HCT116 (cell line): ENCODE measurements at regions not wholly inside any gene's neighbourhood (a gene's known extent, or its start where the extent isn't known, plus 50 kb on each side); places are given as distances from the start of the nearest gene placed in this dataset.

Experiments
- ATAC-seq: fragments of 200-7000 bp; cut with Tn5 transposase; 2 replicates; pipeline ENCODE4 v1.9.1; 2020; ENCODE audit warnings: mild to moderate bottlenecking, moderate library complexity
- BruUV-seq: library from RNA; stranded (reverse); fragments of 400-500 nt; replicated peaks from 2 replicates; lab custom pipeline; 2021; lab: Mats Ljungman, UMichigan
- CTCF ChIA-PET: fragments of 300-600 bp; sonication (Branson Sonifier 250); formaldehyde crosslinking; loops from one replicate; lab custom pipeline; 2021; ENCODE audit warnings: antibody characterized with exemption; lab: Charles Lee
- POLR2A ChIA-PET: fragments of 300-600, 350-600 bp; sonication (Branson Sonifier 250); formaldehyde crosslinking; loops from one replicate; lab custom pipeline; 2021; ENCODE audit warnings: antibody characterized with exemption; lab: Charles Lee
- RAD21 ChIA-PET, 2 experiments: fragments of 300-600 bp; sonication (Branson Sonifier 250); formaldehyde crosslinking; loops; one replicate each; lab custom pipeline; 2023; ENCODE audit warnings: low total read pairs in 2 of 2; ENCODE audit not compliant: uncharacterized antibody in 2 of 2, unreplicated experiment in 2 of 2, low non-redundant PET in 1 of 2; lab: Charles Lee
- DNase-seq: peaks from one replicate; pipeline ENCODE4 v3.0.0-alpha.2; 2010; ENCODE audit warnings: low read depth, low spot score
- H2AFZ ChIP-seq: fragments of 200-600 bp; shearing (Covaris generic), sonication (generic); 2 replicates; pipeline ENCODE4 v1.6.1; 2017; ENCODE audit warnings: low read depth, mixed run types, mixed read lengths, antibody characterized with exemption, low read length; ENCODE audit not compliant: poor library complexity, severe bottlenecking
- H3K27ac ChIP-seq: 2 replicates; pipeline ENCODE4 v1.5.1; 2012; ENCODE audit warnings: low read depth, low read length
- H3K27me3 ChIP-seq: fragments of 200-600 bp; sonication (generic); 2 replicates; pipeline ENCODE4 v1.6.1; 2016; ENCODE audit warnings: mixed run types, low read length, mixed read lengths; ENCODE audit not compliant: insufficient read depth
- H3K36me3 ChIP-seq, 2 experiments: fragments of 200-500 bp in 1 of 2; fragments of 200-600 bp in 1 of 2; sonication (Bioruptor generic) in 1 of 2; sonication (generic) in 1 of 2; 2 replicates each; pipeline versions ENCODE4 v1.5.1 to v1.6.1; 2014 to 2016; ENCODE audit warnings: low read length in 2 of 2, inconsistent platforms in 1 of 2, mixed read lengths in 1 of 2, mixed run types in 1 of 2; ENCODE audit not compliant: insufficient read depth in 2 of 2, control insufficient read depth in 1 of 2
- H3K4me1 ChIP-seq, 2 experiments: fragments of 200-600 bp in 1 of 2; sonication (generic) in 1 of 2; 2 replicates each; pipeline versions ENCODE4 v1.5.1 to v1.6.1; 2012 to 2017; ENCODE audit warnings: low read length in 2 of 2, inconsistent platforms in 1 of 2, mild to moderate bottlenecking in 1 of 2, mixed read lengths in 1 of 2, mixed run types in 1 of 2, moderate library complexity in 1 of 2; ENCODE audit not compliant: insufficient read depth in 2 of 2, control insufficient read depth in 1 of 2
- H3K4me2 ChIP-seq: fragments of 200-600 bp; sonication (generic); 2 replicates; pipeline ENCODE4 v1.6.1; 2017; ENCODE audit warnings: mixed run types, low read length, mixed read lengths
- H3K4me3 ChIP-seq, 2 experiments: fragments of 200-600 bp in 1 of 2; sonication (generic) in 1 of 2; replicated peaks in 1 of 2; 2 replicates each; pipeline ENCODE4 v1.5.1; 2011 to 2016; ENCODE audit warnings: low read length in 2 of 2, control low read depth in 1 of 2, low read depth in 1 of 2, mild to moderate bottlenecking in 1 of 2, mixed read lengths in 1 of 2, mixed run types in 1 of 2
- H3K79me2 ChIP-seq: fragments of 200-600 bp; sonication (generic); 2 replicates; pipeline ENCODE4 v1.6.1; 2017; ENCODE audit warnings: mild to moderate bottlenecking, mixed run types, low read length, moderate library complexity, mixed read lengths; ENCODE audit not compliant: insufficient read depth
- H3K9ac ChIP-seq: fragments of 200-600 bp; sonication (generic); 2 replicates; pipeline ENCODE4 v1.6.1; 2016; ENCODE audit warnings: low read length, mixed read lengths
- H3K9me2 ChIP-seq: fragments of 200-600 bp; sonication (generic), shearing (Covaris generic); 2 replicates; pipeline ENCODE4 v1.6.1; 2017; ENCODE audit warnings: mixed run types, mild to moderate bottlenecking, moderate library complexity; ENCODE audit not compliant: insufficient read depth
- H3K9me3 ChIP-seq, 2 experiments: fragments of 200-500 bp in 1 of 2; fragments of 200-600 bp in 1 of 2; sonication (Bioruptor generic) in 1 of 2; sonication (generic) in 1 of 2; 2 replicates each; pipeline ENCODE4 v1.6.1; 2014 to 2017; ENCODE audit warnings: low read length in 2 of 2, mixed read lengths in 2 of 2, inconsistent platforms in 1 of 2, low read depth in 1 of 2, mild to moderate bottlenecking in 1 of 2, mixed run types in 1 of 2, moderate library complexity in 1 of 2; ENCODE audit not compliant: control insufficient read depth in 1 of 2, insufficient read depth in 1 of 2
- H4K20me1 ChIP-seq: fragments of 200-600 bp; sonication (generic), shearing (Covaris generic); 2 replicates; pipeline ENCODE4 v1.6.1; 2017; ENCODE audit warnings: mixed run types, mild to moderate bottlenecking, moderate library complexity; ENCODE audit not compliant: insufficient read depth
- ATF3 ChIP-seq: IDR thresholded peaks from 2 replicates; pipeline ENCODE4 v1.6.1; 2012
- CBX3 ChIP-seq: IDR thresholded peaks from 2 replicates; pipeline ENCODE4 v1.6.1; 2012; ENCODE audit warnings: low read depth
- CEBPB ChIP-seq: IDR thresholded peaks from 2 replicates; pipeline ENCODE4 v1.6.1; 2012; ENCODE audit warnings: low read depth
- CTCF ChIP-seq, 3 experiments: fragments of 200-600 bp in 1 of 3; sonication (generic) in 1 of 3; IDR thresholded peaks in 2 of 3; conservative IDR thresholded peaks in 1 of 3; 2 replicates each; pipeline ENCODE4 v1.5.1; 2012 to 2017; ENCODE audit warnings: low read depth in 2 of 3, low read length in 2 of 3, antibody characterized with exemption in 1 of 3, borderline replicate concordance in 1 of 3, control low read depth in 1 of 3, mild to moderate bottlenecking in 1 of 3, mixed read lengths in 1 of 3, mixed run types in 1 of 3, moderate library complexity in 1 of 3; ENCODE audit not compliant: insufficient read depth in 1 of 3
- EZH2 ChIP-seq: fragments of 200-600 bp; sonication (generic); IDR thresholded peaks from 2 replicates; pipeline ENCODE4 v1.6.1; 2017; ENCODE audit warnings: antibody characterized with exemption, mixed run types
- EZH2phosphoT487 ChIP-seq: fragments of 200-600 bp; IDR thresholded peaks from 2 replicates; pipeline ENCODE4 v1.6.1; 2018; ENCODE audit warnings: antibody characterized with exemption, borderline replicate concordance
- FOSL1 ChIP-seq: IDR thresholded peaks from 2 replicates; pipeline ENCODE4 v1.6.1; 2012; ENCODE audit warnings: low read depth
- JUND ChIP-seq: IDR thresholded peaks from 2 replicates; pipeline ENCODE4 v1.6.1; 2012
- POLR2A ChIP-seq: IDR thresholded peaks from 2 replicates; pipeline ENCODE4 v1.7.0; 2011; ENCODE audit warnings: borderline replicate concordance; ENCODE audit not compliant: insufficient read depth, insufficient read length; ENCODE audit errors: extremely low read depth
- SIN3A ChIP-seq: IDR thresholded peaks from 2 replicates; pipeline ENCODE4 v1.6.1; 2012; ENCODE audit warnings: low read depth
- SP1 ChIP-seq: IDR thresholded peaks from 2 replicates; pipeline ENCODE4 v1.6.1; 2012; ENCODE audit warnings: low read depth
- SRF ChIP-seq: IDR thresholded peaks from 2 replicates; pipeline ENCODE4 v1.6.1; 2012; ENCODE audit warnings: low read depth
- YY1 ChIP-seq: IDR thresholded peaks from 2 replicates; pipeline ENCODE4 v1.6.1; 2011; ENCODE audit warnings: low read length, low read depth, moderate library complexity, mild to moderate bottlenecking; ENCODE audit not compliant: insufficient replicate concordance; ENCODE audit errors: extremely low read depth
- ZFX ChIP-seq: fragments of 450-650 bp; IDR thresholded peaks from 2 replicates; pipeline ENCODE4 v1.6.1; 2017
- intact Hi-C: fragments of 100-400 bp; cut with micrococcal nuclease; formaldehyde crosslinking; loops from 2 replicates; pipeline ENCODE4 v1.10.0; 2022
- TF ChIP-seq, protein P1 (sequence below): IDR thresholded peaks from 2 replicates; pipeline ENCODE4 v1.6.1; 2012; ENCODE audit warnings: low read depth

DNA sequence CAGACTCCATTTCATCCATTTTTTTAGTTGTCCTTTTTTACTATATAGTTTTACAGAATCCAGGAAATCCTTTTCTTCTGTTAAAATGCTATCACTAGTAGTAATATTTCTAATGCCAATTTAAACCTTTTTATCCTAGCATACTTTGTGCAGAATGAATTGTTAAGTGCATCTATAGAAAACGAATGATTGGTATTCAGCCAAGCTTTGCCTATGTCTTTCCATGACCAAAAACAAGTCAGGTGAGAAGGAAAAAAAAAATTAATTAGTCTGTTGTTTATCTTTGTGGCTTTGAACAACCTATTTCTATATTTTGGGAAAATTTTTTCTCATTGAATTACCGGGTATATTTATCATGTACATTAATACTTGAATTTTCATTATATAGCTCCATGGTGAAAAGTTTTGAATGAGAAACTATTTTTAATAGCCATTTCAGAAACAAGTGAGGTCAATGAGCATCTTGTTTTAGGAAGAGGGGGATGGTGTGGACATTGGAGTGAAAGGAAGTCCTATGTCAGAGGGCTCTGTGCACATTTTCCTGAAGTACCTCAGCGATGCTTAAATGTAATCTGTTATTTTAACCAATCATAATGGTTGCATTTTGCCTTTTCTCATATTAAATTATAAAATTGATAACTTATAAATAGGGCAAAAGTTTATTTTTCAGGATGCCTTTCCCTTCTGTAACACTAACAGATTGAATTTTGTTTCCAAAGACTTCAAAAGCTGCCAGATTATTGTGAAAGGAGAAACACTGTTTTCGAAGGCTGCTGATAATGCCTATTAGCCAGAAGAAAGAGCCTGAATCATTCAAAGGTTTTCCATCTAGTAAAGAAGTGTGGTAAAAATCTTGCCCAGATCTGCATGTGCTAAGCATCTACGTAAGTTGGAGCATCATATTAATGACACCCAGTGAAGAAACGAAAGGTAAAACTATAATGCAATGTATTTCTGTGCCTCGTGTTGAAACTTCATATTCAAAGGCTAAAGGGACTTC lies 73.8 kb upstream of the S1PR1 start:
- H3K4me1 ChIP-seq = no peaks in the 10 kb centered on the region
- POLR2A ChIA-PET = no interaction called here
- no peak overlapping the region for H3K9ac ChIP-seq
- TF ChIP-seq ZFX (no peak), FOSL1 (no peak), ATF3 (no peak), EZH2phosphoT487 (no peak), SRF (no peak), CBX3 (no peak), YY1 (no peak), CEBPB (no peak), SP1 (no peak), JUND (no peak), POLR2A (no peak), EZH2 (no peak), CTCF (IDR thresholded peaks at IDR 0.05 in 2 of 3, conservative IDR thresholded peaks at IDR 0.05 in 1 of 3; ENCODE audit: borderline replicate concordance in 1 of 3, insufficient read depth in 1 of 3, low read depth in 2 of 3, low read length in 2 of 3) (no peak), SIN3A (no peak)
- TF ChIP-seq, protein P1, sequence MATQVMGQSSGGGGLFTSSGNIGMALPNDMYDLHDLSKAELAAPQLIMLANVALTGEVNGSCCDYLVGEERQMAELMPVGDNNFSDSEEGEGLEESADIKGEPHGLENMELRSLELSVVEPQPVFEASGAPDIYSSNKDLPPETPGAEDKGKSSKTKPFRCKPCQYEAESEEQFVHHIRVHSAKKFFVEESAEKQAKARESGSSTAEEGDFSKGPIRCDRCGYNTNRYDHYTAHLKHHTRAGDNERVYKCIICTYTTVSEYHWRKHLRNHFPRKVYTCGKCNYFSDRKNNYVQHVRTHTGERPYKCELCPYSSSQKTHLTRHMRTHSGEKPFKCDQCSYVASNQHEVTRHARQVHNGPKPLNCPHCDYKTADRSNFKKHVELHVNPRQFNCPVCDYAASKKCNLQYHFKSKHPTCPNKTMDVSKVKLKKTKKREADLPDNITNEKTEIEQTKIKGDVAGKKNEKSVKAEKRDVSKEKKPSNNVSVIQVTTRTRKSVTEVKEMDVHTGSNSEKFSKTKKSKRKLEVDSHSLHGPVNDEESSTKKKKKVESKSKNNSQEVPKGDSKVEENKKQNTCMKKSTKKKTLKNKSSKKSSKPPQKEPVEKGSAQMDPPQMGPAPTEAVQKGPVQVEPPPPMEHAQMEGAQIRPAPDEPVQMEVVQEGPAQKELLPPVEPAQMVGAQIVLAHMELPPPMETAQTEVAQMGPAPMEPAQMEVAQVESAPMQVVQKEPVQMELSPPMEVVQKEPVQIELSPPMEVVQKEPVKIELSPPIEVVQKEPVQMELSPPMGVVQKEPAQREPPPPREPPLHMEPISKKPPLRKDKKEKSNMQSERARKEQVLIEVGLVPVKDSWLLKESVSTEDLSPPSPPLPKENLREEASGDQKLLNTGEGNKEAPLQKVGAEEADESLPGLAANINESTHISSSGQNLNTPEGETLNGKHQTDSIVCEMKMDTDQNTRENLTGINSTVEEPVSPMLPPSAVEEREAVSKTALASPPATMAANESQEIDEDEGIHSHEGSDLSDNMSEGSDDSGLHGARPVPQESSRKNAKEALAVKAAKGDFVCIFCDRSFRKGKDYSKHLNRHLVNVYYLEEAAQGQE = no peak
- no peak overlapping the region for H2AFZ ChIP-seq
- H3K4me2 ChIP-seq = no peak overlapping the region
- RAD21 ChIA-PET = no interaction called here
- intact Hi-C loops = no loop called here
- DNase-seq (no peak), ATAC-seq (no peak)
- H3K9me3 ChIP-seq = no peaks in the 10 kb centered on the region
- H4K20me1 ChIP-seq = no peaks in the 10 kb centered on the region
- no TSS peak for BruUV-seq
- H3K79me2 ChIP-seq = no peaks in the 10 kb centered on the region
- H3K9me2 ChIP-seq = no peaks in the 10 kb centered on the region
- no peaks in the 10 kb centered on the region for H3K27me3 ChIP-seq
- H3K4me3 ChIP-seq = no peak overlapping the region
- no peaks in the 10 kb centered on the region for H3K36me3 ChIP-seq
- CTCF ChIA-PET = no interaction called here
- H3K27ac ChIP-seq = no peak overlapping the region
